HCT116 (cell line): ENCODE measurements at regions not wholly inside any gene's neighbourhood (a gene's known extent, or its start where the extent isn't known, plus 50 kb on each side); places are given as distances from the start of the nearest gene placed in this dataset.

Experiments used
- RAD21 ChIP-seq: IDR thresholded peaks from 2 replicates; pipeline ENCODE4 v1.6.1; 2012; ENCODE audit warnings: low read depth, mild to moderate bottlenecking
- TF ChIP-seq, protein P1 (sequence below), 3 experiments: fragments of 200-600 bp in 1 of 3; sonication (generic) in 1 of 3; IDR thresholded peaks in 2 of 3; conservative IDR thresholded peaks in 1 of 3; 2 replicates each; pipeline ENCODE4 v1.5.1; 2012 to 2017; ENCODE audit warnings: low read depth in 2 of 3, low read length in 2 of 3, antibody characterized with exemption in 1 of 3, borderline replicate concordance in 1 of 3, control low read depth in 1 of 3, mild to moderate bottlenecking in 1 of 3, mixed read lengths in 1 of 3, mixed run types in 1 of 3, moderate library complexity in 1 of 3; ENCODE audit not compliant: insufficient read depth in 1 of 3

DNA sequence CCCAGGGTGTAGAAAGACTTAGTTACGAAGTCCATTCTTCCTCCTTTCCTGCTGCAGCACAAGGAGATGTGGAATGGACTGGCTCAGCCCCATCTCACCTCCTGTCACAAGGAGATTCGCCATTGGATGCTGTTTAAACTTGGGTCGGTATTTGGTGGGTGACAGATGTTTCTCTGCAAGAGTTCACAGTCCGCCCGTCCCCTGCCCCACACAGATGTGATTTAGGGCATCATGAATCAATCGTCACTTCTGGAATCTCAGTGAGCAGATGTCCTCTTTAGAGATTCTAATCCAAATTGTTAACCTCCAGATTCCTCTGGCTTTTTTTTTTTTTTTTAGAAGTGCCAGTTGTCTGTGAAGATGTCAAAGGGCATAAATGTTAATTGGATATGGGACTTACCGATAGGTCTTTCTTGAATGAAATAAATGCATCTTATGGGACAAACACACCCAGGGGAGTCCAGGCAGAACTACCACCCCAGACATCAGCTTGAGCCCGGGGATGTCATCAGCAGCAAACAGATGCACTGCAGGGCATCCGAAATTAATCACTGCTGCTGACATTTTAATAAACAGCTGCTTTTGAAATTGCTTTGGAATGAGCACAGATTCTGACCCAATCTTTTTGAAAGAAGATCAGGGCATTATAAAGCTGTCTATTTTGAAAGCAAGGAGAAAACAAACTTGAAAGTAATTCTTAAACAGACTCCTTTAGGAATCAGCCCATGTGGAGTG is 117.6 kb upstream of the CDH4 start:
- TF ChIP-seq, protein P1, sequence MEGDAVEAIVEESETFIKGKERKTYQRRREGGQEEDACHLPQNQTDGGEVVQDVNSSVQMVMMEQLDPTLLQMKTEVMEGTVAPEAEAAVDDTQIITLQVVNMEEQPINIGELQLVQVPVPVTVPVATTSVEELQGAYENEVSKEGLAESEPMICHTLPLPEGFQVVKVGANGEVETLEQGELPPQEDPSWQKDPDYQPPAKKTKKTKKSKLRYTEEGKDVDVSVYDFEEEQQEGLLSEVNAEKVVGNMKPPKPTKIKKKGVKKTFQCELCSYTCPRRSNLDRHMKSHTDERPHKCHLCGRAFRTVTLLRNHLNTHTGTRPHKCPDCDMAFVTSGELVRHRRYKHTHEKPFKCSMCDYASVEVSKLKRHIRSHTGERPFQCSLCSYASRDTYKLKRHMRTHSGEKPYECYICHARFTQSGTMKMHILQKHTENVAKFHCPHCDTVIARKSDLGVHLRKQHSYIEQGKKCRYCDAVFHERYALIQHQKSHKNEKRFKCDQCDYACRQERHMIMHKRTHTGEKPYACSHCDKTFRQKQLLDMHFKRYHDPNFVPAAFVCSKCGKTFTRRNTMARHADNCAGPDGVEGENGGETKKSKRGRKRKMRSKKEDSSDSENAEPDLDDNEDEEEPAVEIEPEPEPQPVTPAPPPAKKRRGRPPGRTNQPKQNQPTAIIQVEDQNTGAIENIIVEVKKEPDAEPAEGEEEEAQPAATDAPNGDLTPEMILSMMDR (IDR thresholded peaks at IDR 0.05 in 2 of 3, conservative IDR thresholded peaks at IDR 0.05 in 1 of 3; ENCODE audit: borderline replicate concordance in 1 of 3, insufficient read depth in 1 of 3, low read depth in 2 of 3, low read length in 2 of 3), result no peak
- no peak for TF ChIP-seq RAD21
